Endodermal cell (in vitro differentiated cells): ENCODE measurements at regions not wholly inside any gene's neighbourhood (a gene's known extent, or its start where the extent isn't known, plus 50 kb on each side); places are given as distances from the start of the nearest gene placed in this dataset.

ENCODE experiments used
- DNase-seq: peaks from one replicate; pipeline ENCODE4 v3.0.0-alpha.2; 2017
- H3K27ac ChIP-seq: 2 replicates; pipeline ENCODE4 v1.5.1; 2013; ENCODE audit warnings: mild to moderate bottlenecking, low read depth, low read length, moderate library complexity
- H3K27me3 ChIP-seq: 2 replicates; pipeline ENCODE4 v1.6.1; 2013; ENCODE audit warnings: mild to moderate bottlenecking, low read length, moderate library complexity; ENCODE audit not compliant: insufficient read depth, control insufficient read depth, poor library complexity, severe bottlenecking
- H3K36me3 ChIP-seq: 2 replicates; pipeline ENCODE4 v1.7.0; 2013; ENCODE audit warnings: mild to moderate bottlenecking, low read length, moderate library complexity; ENCODE audit not compliant: control insufficient read depth, insufficient read depth
- H3K4me1 ChIP-seq: one replicate; pipeline ENCODE4 v1.7.0; 2013; ENCODE audit warnings: low read length; ENCODE audit not compliant: control insufficient read depth, insufficient read depth
- H3K4me3 ChIP-seq: 2 replicates; pipeline ENCODE4 v1.5.1; 2013; ENCODE audit warnings: mild to moderate bottlenecking, low read length, moderate library complexity
- H3K9ac ChIP-seq: 2 replicates; pipeline ENCODE4 v1.6.1; 2013; ENCODE audit warnings: mild to moderate bottlenecking, low read length, moderate library complexity; ENCODE audit not compliant: poor library complexity, severe bottlenecking; ENCODE audit errors: extremely low read depth
- H3K9me3 ChIP-seq: 2 replicates; pipeline ENCODE4 v1.6.1; 2013; ENCODE audit warnings: mild to moderate bottlenecking, low read length, moderate library complexity; ENCODE audit not compliant: control insufficient read depth
- H3K27ac Mint-ChIP-seq: 2 replicates; pipeline ENCODE4 v1.8.0; 2020; ENCODE audit warnings: mixed read lengths
- H3K27me3 Mint-ChIP-seq: 2 replicates; pipeline ENCODE4 v1.8.0; 2021; ENCODE audit warnings: mild to moderate bottlenecking, mixed read lengths; ENCODE audit not compliant: insufficient read depth
- H3K36me3 Mint-ChIP-seq: 2 replicates; pipeline ENCODE4 v1.8.0; 2020; ENCODE audit warnings: low read depth, mixed read lengths
- H3K4me1 Mint-ChIP-seq: 2 replicates; pipeline ENCODE4 v1.8.0; 2020; ENCODE audit warnings: mixed read lengths
- H3K4me3 Mint-ChIP-seq: 2 replicates; pipeline ENCODE4 v1.8.0; 2020; ENCODE audit warnings: mild to moderate bottlenecking, moderate library complexity, mixed read lengths
- H3K9me3 Mint-ChIP-seq: 2 replicates; pipeline ENCODE4 v1.8.0; 2020; ENCODE audit warnings: mild to moderate bottlenecking, mixed read lengths
- WGBS, 2 experiments: methylation state at CpG; one replicate each; pipeline versions ENCODE4 v1.1.5 to v1.1.7; 2013; ENCODE audit warnings: missing lambda C conversion rate in 2 of 2, mixed read lengths in 1 of 2; ENCODE audit not compliant: insufficient coverage in 1 of 2, insufficient read length in 1 of 2; 5-methylcytosine and 5-hydroxymethylcytosine counted together
- TF ChIP-seq, protein P1 (sequence below): fragments of 200-600 bp; sonication (generic); conservative IDR thresholded peaks from 2 replicates; pipeline ENCODE4 v1.5.0; 2021; ENCODE audit warnings: antibody characterized with exemption, mild to moderate bottlenecking

DNA sequence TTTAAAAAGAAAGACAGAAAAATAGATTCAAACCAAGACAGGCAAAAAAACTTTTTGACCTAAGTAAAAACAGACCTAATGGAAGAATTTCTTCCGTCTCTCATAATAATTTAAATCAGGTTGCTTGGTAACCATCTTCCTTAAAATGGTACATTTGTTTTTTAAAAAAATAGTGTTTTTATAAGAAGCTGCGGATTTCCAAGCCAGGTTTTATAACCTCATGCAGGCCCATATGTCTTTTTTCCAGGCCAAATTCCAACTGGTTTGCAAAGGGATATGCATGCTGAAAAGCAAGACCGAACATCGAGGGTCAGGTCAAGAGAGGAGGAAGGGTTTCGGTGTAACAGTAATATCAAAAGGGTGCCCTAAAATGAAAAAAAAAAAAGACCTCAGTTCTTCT is 172.9 kb downstream of the MAIP1 start:
- no peak overlapping the region for H3K9ac ChIP-seq
- WGBS, 2 experiments: 93 to 100% methylated on average over 2 to 5 of the region's 5 CpGs
- peaks cover 3% of the 10 kb centered on the region for H3K4me1 Mint-ChIP-seq
- no peaks in the 10 kb centered on the region for H3K27me3 Mint-ChIP-seq
- H3K9me3 Mint-ChIP-seq: peaks cover 18% of the 10 kb centered on the region
- H3K36me3 Mint-ChIP-seq: peaks cover 4% of the 10 kb centered on the region
- H3K4me3 Mint-ChIP-seq: no peak overlapping the region
- H3K27ac Mint-ChIP-seq: no peak overlapping the region
- peaks cover 3% of the 10 kb centered on the region for H3K4me1 ChIP-seq
- no peak for DNase-seq
- H3K27ac ChIP-seq: no peak overlapping the region
- H3K9me3 ChIP-seq: peaks cover 3% of the 10 kb centered on the region
- no peak overlapping the region for H3K4me3 ChIP-seq
- no peaks in the 10 kb centered on the region for H3K27me3 ChIP-seq
- H3K36me3 ChIP-seq: no peaks in the 10 kb centered on the region
- TF ChIP-seq, protein P1, sequence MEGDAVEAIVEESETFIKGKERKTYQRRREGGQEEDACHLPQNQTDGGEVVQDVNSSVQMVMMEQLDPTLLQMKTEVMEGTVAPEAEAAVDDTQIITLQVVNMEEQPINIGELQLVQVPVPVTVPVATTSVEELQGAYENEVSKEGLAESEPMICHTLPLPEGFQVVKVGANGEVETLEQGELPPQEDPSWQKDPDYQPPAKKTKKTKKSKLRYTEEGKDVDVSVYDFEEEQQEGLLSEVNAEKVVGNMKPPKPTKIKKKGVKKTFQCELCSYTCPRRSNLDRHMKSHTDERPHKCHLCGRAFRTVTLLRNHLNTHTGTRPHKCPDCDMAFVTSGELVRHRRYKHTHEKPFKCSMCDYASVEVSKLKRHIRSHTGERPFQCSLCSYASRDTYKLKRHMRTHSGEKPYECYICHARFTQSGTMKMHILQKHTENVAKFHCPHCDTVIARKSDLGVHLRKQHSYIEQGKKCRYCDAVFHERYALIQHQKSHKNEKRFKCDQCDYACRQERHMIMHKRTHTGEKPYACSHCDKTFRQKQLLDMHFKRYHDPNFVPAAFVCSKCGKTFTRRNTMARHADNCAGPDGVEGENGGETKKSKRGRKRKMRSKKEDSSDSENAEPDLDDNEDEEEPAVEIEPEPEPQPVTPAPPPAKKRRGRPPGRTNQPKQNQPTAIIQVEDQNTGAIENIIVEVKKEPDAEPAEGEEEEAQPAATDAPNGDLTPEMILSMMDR: no peak

DNA sequence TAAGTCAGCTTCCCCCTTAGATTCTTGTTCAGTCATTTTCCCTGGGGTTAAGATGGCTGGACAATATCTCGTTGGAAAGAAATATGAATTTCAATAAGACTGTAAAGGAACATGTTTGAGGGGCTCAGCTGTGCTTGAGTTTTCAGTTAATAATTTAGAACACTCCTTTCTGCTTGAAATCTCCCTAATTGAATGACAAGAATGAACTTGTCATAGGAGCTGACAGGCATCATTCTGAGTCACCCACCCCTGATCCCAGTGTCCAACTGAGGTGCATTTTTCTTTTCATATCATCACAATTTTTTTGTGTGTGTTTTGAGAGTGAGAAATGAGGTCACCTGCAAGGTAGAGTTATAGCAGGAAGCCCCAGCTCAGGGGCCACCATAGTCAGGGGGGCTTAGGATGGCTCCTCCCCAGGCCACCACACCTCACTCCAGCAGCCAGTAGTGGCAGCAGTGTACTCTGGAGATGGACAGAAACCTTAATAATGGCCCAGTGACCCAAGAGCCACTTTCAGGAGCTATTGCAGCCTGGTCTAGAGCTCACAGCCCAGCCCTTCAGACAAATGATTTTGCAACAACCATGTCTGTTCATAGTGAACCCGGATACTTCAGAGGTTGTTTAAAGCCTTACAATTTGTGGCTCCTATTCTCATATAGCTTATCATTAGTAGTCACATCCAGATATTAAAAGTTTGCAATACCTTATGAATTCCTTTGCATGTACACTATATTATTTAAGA is 174.5 kb downstream of the MAIP1 start:
- Histone ChIP-seq H3K4me3 (no peak overlapping the region), H3K9me3 (peaks cover 8% of the 10 kb centered on the region), H3K9ac (no peak overlapping the region), H3K27me3 (no peaks in the 10 kb centered on the region), H3K36me3 (no peaks in the 10 kb centered on the region), H3K27ac (no peak overlapping the region), H3K4me1 (peaks cover 3% of the 10 kb centered on the region)
- WGBS, 2 experiments: 94 to 100% methylated on average over 1 to 2 of the region's 2 CpGs
- H3K27me3 Mint-ChIP-seq: no peaks in the 10 kb centered on the region
- no peak overlapping the region for H3K27ac Mint-ChIP-seq
- H3K4me1 Mint-ChIP-seq: peaks cover 3% of the 10 kb centered on the region
- peaks cover 3% of the 10 kb centered on the region for H3K36me3 Mint-ChIP-seq
- H3K4me3 Mint-ChIP-seq: no peak overlapping the region
- TF ChIP-seq, protein P1: no peak
- H3K9me3 Mint-ChIP-seq: peaks cover 15% of the 10 kb centered on the region
- DNase-seq: no peak

DNA sequence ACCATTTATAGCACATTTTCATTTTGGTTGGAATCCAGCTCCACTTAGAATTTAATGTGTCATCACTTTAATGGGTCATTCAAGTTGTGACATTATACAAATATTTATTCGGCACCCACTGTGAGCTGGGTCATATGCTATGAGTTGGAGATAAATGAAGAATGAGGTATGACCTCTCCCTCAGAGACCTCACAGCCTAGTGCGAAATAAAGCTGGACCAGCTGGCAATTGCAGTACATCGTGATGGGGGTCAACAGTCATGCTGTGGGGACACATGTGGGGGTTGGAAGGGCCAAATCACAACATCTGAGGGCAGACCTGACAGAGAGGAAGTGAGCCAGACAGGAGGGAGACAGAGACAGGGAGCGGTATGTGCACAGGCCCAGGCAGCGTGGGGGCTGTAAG is 175.4 kb downstream of the MAIP1 start:
- Mint-ChIP-seq H3K4me1 (peaks cover 3% of the 10 kb centered on the region), H3K9me3 (peaks cover 19% of the 10 kb centered on the region), H3K27me3 (no peaks in the 10 kb centered on the region), H3K4me3 (no peak overlapping the region), H3K27ac (no peak overlapping the region), H3K36me3 (peaks cover 4% of the 10 kb centered on the region)
- TF ChIP-seq, protein P1: no peak
- Histone ChIP-seq H3K4me3 (no peak overlapping the region), H3K27me3 (no peaks in the 10 kb centered on the region), H3K4me1 (peaks cover 3% of the 10 kb centered on the region), H3K36me3 (no peaks in the 10 kb centered on the region), H3K9ac (no peak overlapping the region), H3K27ac (no peak overlapping the region), H3K9me3 (peaks cover 17% of the 10 kb centered on the region)
- DNase-seq: no peak
- WGBS, 2 experiments: 31 to 70% methylated on average over 2 to 5 of the region's 5 CpGs
